Mesodermal cell (in vitro differentiated cells): ENCODE measurements at regions not wholly inside any gene's neighbourhood (a gene's known extent, or its start where the extent isn't known, plus 50 kb on each side); places are given as distances from the start of the nearest gene placed in this dataset.

Experiments
- H3K27ac ChIP-seq: 2 replicates; pipeline ENCODE4 v1.7.0; 2013; ENCODE audit warnings: mild to moderate bottlenecking, low read depth, low read length, moderate library complexity; ENCODE audit not compliant: severe bottlenecking
- H3K36me3 ChIP-seq: 2 replicates; pipeline ENCODE4 v1.7.1; 2013; ENCODE audit warnings: mild to moderate bottlenecking, low read length, moderate library complexity; ENCODE audit not compliant: control insufficient read depth, insufficient read depth
- H3K4me1 ChIP-seq: one replicate; pipeline ENCODE4 v1.7.1; 2013; ENCODE audit warnings: mild to moderate bottlenecking, low read length; ENCODE audit not compliant: insufficient read depth, control insufficient read depth, poor library complexity, severe bottlenecking
- H3K4me3 ChIP-seq: 2 replicates; pipeline ENCODE4 v1.7.0; 2013; ENCODE audit warnings: low read length, control low read depth, mild to moderate bottlenecking; ENCODE audit not compliant: insufficient read depth, poor library complexity, severe bottlenecking; ENCODE audit errors: extremely low read depth
- H3K9me3 ChIP-seq: 2 replicates; pipeline ENCODE4 v1.7.1; 2013; ENCODE audit warnings: mild to moderate bottlenecking, low read length, moderate library complexity; ENCODE audit not compliant: control insufficient read depth
- WGBS, 2 experiments: methylation state at CpG; one replicate each; pipeline ENCODE4 v1.1.5; 2013; ENCODE audit warnings: missing lambda C conversion rate in 2 of 2; ENCODE audit not compliant: insufficient coverage in 2 of 2; 5-methylcytosine and 5-hydroxymethylcytosine counted together

DNA sequence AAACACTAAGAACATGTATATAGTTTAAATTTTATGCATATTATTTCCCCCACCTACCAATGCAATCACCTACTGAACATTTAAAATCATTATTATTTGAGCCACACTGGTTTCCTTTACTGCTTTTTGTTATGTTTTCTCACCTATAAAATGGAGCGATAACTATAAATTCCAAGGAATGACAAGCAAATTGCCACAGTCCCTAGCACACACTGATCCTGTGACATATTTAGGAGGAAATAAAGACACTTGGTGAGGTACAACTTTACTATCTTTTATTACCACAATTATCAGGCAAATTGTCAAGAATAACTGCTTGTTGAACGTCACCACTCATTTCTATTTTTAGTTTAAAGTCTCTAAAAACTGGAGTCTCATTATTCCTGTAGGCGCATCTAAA lies 1693.6 kb downstream of the EFNA5 start:
- Histone ChIP-seq H3K4me1 (no peaks in the 10 kb centered on the region), H3K36me3 (no peaks in the 10 kb centered on the region), H3K27ac (no peak overlapping the region), H3K4me3 (no peak overlapping the region), H3K9me3 (no peaks in the 10 kb centered on the region)
- 100% methylated on average over 1 of the region's 3 CpGs; no CpG with 5 or more reads in 1 of the 2 experiments for WGBS, 2 experiments

GRCh38 chr5:105970919-105971318 lies 1699.8 kb downstream of the EFNA5 start:
- Histone ChIP-seq H3K4me3 (no peak overlapping the region), H3K4me1 (no peaks in the 10 kb centered on the region), H3K27ac (no peak overlapping the region), H3K36me3 (no peaks in the 10 kb centered on the region), H3K9me3 (no peaks in the 10 kb centered on the region)

DNA sequence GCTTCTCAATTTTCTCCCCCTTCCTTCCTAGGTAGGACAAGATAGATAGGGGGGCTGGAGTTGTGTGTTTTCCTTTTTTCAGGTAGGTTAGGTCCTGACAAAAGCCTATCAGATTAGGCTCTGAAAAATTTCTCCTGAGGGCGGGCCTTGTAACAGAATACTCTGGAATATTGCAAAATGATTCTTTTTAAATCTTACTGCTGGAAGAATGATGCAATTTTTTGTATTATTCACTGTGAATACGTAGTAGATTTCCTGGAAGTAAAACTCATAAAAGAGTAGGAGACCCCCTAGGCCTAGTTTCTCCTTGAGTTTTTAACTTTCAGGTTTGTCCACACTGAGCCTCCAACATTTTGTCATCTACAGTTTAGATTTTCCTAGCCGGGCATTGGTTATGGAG lies 1701.8 kb downstream of the EFNA5 start:
- Histone ChIP-seq H3K36me3 (no peaks in the 10 kb centered on the region), H3K4me1 (no peaks in the 10 kb centered on the region), H3K4me3 (no peak overlapping the region), H3K9me3 (no peaks in the 10 kb centered on the region), H3K27ac (no peak overlapping the region)
- WGBS, 2 experiments, result 100% methylated on average over 1 of the region's 3 CpGs

DNA sequence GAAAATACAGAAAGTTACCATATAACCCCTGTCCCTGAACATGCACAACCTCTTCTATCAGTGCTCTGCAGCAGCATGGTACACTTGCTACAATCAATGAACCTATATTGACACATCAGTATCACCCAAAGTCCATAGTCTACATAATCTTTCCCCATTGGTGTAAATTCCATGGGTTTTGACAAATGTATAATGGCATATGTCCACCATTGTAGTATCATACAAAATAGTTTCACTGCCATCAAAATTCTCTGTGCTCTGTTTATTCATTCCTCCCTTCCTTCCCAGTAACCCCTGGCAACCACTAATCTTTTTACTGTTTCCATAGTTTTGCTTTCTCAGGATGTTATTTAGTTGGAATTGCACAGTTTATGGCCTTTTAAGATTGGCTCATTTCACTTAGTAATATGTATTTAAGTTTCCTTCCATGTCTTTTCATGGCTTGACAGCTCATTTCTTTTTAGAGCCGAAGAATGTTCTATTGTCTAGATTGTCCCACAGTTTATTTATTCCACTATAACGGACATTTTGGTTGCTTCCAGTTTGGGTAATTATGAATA lies 1707.0 kb downstream of the EFNA5 start:
- H3K27ac ChIP-seq, result no peak overlapping the region
- WGBS, 2 experiments, result no CpG with 5 or more reads among the region's 2 CpGs
- H3K4me3 ChIP-seq, result no peak overlapping the region
- no peaks in the 10 kb centered on the region for H3K9me3 ChIP-seq
- H3K4me1 ChIP-seq, result no peaks in the 10 kb centered on the region
- no peaks in the 10 kb centered on the region for H3K36me3 ChIP-seq

GRCh38 chr5:105961572-105961971 lies 1709.2 kb downstream of the EFNA5 start:
- no peaks in the 10 kb centered on the region for H3K4me1 ChIP-seq
- H3K27ac ChIP-seq, result no peak overlapping the region
- WGBS, 2 experiments, result no CpG with 5 or more reads among the region's 2 CpGs
- H3K36me3 ChIP-seq, result no peaks in the 10 kb centered on the region
- no peaks in the 10 kb centered on the region for H3K9me3 ChIP-seq
- no peak overlapping the region for H3K4me3 ChIP-seq

DNA sequence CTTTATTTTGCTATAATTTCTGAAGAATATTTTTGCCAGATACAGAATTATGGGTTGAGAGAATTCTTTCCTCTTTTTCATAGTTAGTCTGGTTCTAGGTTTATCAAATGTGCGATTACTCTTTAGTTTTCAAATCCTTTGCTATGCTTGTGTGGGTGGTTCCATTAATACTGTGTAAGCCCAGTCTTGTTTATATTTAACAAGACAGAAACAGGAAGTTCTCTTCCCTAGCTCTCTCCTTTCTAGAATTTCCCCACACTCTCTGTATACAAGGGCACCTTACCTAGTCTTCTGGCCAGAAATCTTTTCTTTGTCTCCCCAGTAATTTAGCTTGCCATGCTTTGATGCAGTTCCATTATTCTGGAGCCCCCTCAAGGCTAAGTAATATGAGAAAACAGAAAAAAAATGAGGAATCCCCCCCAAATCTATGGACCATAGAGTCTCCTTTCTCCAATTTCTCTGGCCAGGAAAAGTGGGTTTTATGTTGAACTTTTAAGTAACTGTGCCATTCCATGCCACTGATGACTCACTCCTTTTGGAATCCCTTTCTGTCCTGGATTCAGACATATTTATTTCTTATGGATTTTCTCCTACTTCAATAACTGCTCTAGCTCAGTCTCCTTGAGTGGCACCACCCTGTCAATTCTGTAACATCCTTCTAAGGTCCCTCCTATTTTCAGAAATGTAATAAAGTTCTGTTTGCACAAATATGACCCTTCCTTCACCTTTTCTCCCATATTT lies 1714.1 kb downstream of the EFNA5 start:
- Histone ChIP-seq H3K4me1 (no peaks in the 10 kb centered on the region), H3K4me3 (no peak overlapping the region), H3K27ac (no peak overlapping the region), H3K36me3 (no peaks in the 10 kb centered on the region), H3K9me3 (no peaks in the 10 kb centered on the region)
- no CpG with 5 or more reads among the region's 1 CpG for WGBS, 2 experiments

DNA sequence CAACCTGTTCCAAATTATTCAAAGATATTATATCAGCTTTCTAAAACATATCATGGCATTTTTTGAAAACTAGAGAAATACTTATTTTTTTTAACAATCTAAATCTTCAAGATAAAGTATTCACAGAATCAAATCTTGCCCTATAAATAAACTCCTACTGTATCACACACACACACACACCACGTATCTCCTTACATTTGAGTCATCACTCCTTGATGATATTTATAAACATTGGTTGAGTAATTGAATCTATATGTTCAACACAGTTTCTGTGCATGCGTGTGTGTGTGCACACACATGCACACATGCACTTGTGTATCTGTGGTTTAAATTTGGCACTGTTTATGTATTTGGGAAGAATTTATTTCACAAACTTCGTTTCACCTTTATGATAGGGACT lies 1716.4 kb downstream of the EFNA5 start:
- no peaks in the 10 kb centered on the region for H3K9me3 ChIP-seq
- no peak overlapping the region for H3K4me3 ChIP-seq
- H3K36me3 ChIP-seq, result no peaks in the 10 kb centered on the region
- no peak overlapping the region for H3K27ac ChIP-seq
- no peaks in the 10 kb centered on the region for H3K4me1 ChIP-seq
- WGBS, 2 experiments, result no CpG with 5 or more reads among the region's 3 CpGs

GRCh38 chr5:105953616-105954015 lies 1717.1 kb downstream of the EFNA5 start:
- Histone ChIP-seq H3K4me1 (no peaks in the 10 kb centered on the region), H3K36me3 (no peaks in the 10 kb centered on the region), H3K9me3 (no peaks in the 10 kb centered on the region), H3K4me3 (no peak overlapping the region), H3K27ac (no peak overlapping the region)
- no CpG with 5 or more reads among the region's 3 CpGs for WGBS, 2 experiments

DNA sequence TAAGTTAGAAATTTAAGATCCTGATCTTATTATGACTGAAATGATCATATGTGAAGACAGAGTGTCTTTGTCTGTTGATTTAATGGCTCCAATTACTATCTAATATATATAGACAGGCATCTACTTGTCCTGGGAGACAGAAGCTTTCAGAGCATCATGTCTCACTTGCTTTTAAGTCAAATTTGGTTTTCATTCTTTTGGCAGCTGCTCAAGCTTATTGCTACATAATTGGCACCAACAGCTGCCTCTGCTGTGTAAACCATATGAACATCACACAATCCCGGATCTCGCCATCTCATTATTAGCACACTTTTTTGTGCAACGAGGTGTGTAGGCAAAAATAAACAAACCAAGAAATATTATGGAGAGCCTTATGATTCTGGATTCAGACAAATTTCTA lies 1717.9 kb downstream of the EFNA5 start:
- WGBS, 2 experiments, result no CpG with 5 or more reads among the region's 3 CpGs
- no peak overlapping the region for H3K27ac ChIP-seq
- H3K36me3 ChIP-seq, result no peaks in the 10 kb centered on the region
- H3K4me3 ChIP-seq, result no peak overlapping the region
- no peaks in the 10 kb centered on the region for H3K4me1 ChIP-seq
- no peaks in the 10 kb centered on the region for H3K9me3 ChIP-seq

DNA sequence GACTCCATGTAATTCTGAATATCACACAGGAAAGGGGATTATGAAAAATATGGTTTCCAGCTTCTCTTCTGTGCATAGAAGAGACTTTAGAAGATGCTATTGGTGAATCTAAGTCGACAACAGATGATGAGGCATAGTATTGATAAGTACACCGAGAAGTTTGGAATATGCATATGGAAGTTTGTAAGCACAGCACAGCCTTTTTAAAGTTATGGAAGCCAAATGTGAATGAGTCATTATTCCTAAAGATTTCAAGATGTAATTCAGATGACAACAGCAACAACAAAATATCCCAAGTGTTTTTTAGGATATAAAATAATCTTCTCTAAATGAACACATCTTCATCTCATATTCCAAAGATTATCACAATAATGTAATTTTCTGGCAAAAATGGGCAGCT lies 1723.3 kb downstream of the EFNA5 start:
- Histone ChIP-seq H3K4me1 (no peaks in the 10 kb centered on the region), H3K36me3 (no peaks in the 10 kb centered on the region), H3K27ac (no peak overlapping the region), H3K9me3 (no peaks in the 10 kb centered on the region), H3K4me3 (no peak overlapping the region)
- WGBS, 2 experiments, result 88 to 90% methylated on average over 1 to 2 of the region's 2 CpGs

- no peaks in the 10 kb centered on the region for H3K4me1 ChIP-seq
- no peak overlapping the region for H3K27ac ChIP-seq
- no peaks in the 10 kb centered on the region for H3K9me3 ChIP-seq
- WGBS, 2 experiments, result 65 to 96% methylated on average over 2 of the region's 4 CpGs
- no peaks in the 10 kb centered on the region for H3K36me3 ChIP-seq
- H3K4me3 ChIP-seq, result no peak overlapping the region
These were observed 1725.3 kb downstream of the EFNA5 start for GRCh38 chr5:105945203-105945972.
